ENCODE measurements at regions not wholly inside any gene's neighbourhood (a gene's known extent, or its start where the extent isn't known, plus 50 kb on each side); places are given as distances from the start of the nearest gene placed in this dataset.

DNA sequence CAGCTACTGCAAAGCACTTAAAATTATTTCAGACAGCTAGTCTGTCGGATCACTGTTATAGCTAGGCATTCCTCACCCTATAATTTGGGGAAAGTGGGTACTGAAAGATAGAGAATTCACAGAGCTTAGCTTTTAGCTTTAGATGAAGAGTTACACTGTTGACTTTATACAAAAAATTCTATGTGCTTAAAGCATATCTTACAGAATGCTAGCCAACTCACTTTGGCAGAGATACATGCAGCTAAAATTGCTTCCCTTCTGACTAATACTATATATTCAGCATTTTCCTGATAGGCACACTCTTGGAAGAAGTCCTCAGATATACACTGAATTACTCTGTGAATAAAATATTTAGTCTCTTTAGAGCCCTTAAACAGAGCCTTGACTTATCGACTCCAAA lies 353.5 kb upstream of the STEAP1 start:
- Histone ChIP-seq H3K9me3 (ENCODE audit: control insufficient read depth, insufficient read depth, low read length) (peaks cover 14% of the 10 kb centered on the region), H3K27me3 (ENCODE audit: control insufficient read depth, insufficient read depth, low read length) (no peaks in the 10 kb centered on the region), H4K91ac (ENCODE audit: insufficient read depth, low read depth, low read length) (no peak overlapping the region), H2AFZ (replicated peaks; ENCODE audit: low read length, poor library complexity) (no peak overlapping the region), H3K18ac (ENCODE audit: low read depth, low read length) (no peak overlapping the region), H3K79me1 (ENCODE audit: low read depth in 1 of 2, low read length in 2 of 2) (no peaks in the 10 kb centered on the region), H3K9ac (ENCODE audit: low read depth, low read length) (no peak overlapping the region), H4K20me1 (ENCODE audit: insufficient read depth, low read length) (no peaks in the 10 kb centered on the region), H2BK5ac (ENCODE audit: low read depth, low read length, poor library complexity, severe bottlenecking) (no peak overlapping the region), H4K5ac (ENCODE audit: low read depth, low read length) (no peak overlapping the region), H3K4me2 (ENCODE audit: low read depth, low read length) (no peak overlapping the region), H2BK15ac (ENCODE audit: low read depth, low read length) (no peak overlapping the region), H3K27ac (ENCODE audit: insufficient read depth, low read length) (no peak overlapping the region), H3K4ac (ENCODE audit: low read depth, low read length) (no peak overlapping the region), H3K56ac (ENCODE audit: extremely low read depth, insufficient read depth, low read length) (no peak overlapping the region), H3K4me3 (ENCODE audit: insufficient read depth, low read depth, low read length) (no peak overlapping the region), H3K9me1 (ENCODE audit: insufficient read depth, low read length) (no peaks in the 10 kb centered on the region), H4K8ac (ENCODE audit: low read depth in 2 of 2, low read length in 2 of 2) (no peak overlapping the region), H2AK5ac (ENCODE audit: low read depth, low read length) (no peak overlapping the region), H3K4me1 (ENCODE audit: control insufficient read depth, insufficient read depth, low read length) (no peaks in the 10 kb centered on the region), H3K23ac (ENCODE audit: low read depth, low read length) (no peak overlapping the region), H3K36me3 (ENCODE audit: control insufficient read depth, insufficient read depth, low read length) (no peaks in the 10 kb centered on the region), H2BK120ac (ENCODE audit: low read depth, low read length) (no peak overlapping the region), H2BK20ac (ENCODE audit: low read depth, low read length) (no peak overlapping the region), H3K14ac (replicated peaks; ENCODE audit: low read depth, low read length) (no peak overlapping the region), H2AK9ac (replicated peaks; ENCODE audit: low read depth, low read length, poor library complexity) (no peak overlapping the region)
- WGBS, 2 experiments (ENCODE audit: extremely low coverage in 2 of 2, insufficient read length in 1 of 2) = no CpG with 5 or more reads among the region's 2 CpGs
- POLR2A ChIA-PET (ENCODE audit: unreplicated experiment) = no interaction called here
- dilution Hi-C loops (cut with HindIII; ENCODE audit: low sequenced_read_pairs, unreplicated experiment) = no loop called here
- in situ Hi-C loops (cut with MboI; ENCODE audit: low sequenced_read_pairs) = no loop called here
- DNase-seq (no peak), ATAC-seq (ENCODE audit: low read depth) (no peak)
- no peak for TF ChIP-seq MAZ (IDR thresholded peaks at IDR 0.05; ENCODE audit: borderline replicate concordance, low read depth, low read length)
- TF ChIP-seq USF2 (IDR thresholded peaks at IDR 0.05; ENCODE audit: low read depth, low read length) = no peak
- TF ChIP-seq, protein P1, sequence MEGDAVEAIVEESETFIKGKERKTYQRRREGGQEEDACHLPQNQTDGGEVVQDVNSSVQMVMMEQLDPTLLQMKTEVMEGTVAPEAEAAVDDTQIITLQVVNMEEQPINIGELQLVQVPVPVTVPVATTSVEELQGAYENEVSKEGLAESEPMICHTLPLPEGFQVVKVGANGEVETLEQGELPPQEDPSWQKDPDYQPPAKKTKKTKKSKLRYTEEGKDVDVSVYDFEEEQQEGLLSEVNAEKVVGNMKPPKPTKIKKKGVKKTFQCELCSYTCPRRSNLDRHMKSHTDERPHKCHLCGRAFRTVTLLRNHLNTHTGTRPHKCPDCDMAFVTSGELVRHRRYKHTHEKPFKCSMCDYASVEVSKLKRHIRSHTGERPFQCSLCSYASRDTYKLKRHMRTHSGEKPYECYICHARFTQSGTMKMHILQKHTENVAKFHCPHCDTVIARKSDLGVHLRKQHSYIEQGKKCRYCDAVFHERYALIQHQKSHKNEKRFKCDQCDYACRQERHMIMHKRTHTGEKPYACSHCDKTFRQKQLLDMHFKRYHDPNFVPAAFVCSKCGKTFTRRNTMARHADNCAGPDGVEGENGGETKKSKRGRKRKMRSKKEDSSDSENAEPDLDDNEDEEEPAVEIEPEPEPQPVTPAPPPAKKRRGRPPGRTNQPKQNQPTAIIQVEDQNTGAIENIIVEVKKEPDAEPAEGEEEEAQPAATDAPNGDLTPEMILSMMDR (conservative IDR thresholded peaks at IDR 0.05; ENCODE audit: low read depth, low read length) = no peak
- TF ChIP-seq ELK1 (IDR thresholded peaks at IDR 0.05; ENCODE audit: borderline replicate concordance, low read depth, low read length) = no peak
- no peak for TF ChIP-seq NFE2L2 (IDR thresholded peaks at IDR 0.05; ENCODE audit: low read depth, low read length)
- no peak for TF ChIP-seq FOS (IDR thresholded peaks at IDR 0.05; ENCODE audit: low read depth, low read length)
- TF ChIP-seq MXI1 (IDR thresholded peaks at IDR 0.05; ENCODE audit: borderline replicate concordance, low read depth, low read length) = no peak
- TF ChIP-seq RCOR1 (IDR thresholded peaks at IDR 0.05; ENCODE audit: insufficient replicate concordance, low read length) = no peak
- no peak for TF ChIP-seq BHLHE40 (IDR thresholded peaks at IDR 0.05; ENCODE audit: low read depth, low read length)
- no peak for TF ChIP-seq POLR2A (IDR thresholded peaks at IDR 0.05; ENCODE audit: low read depth, low read length)
- CTCF ChIA-PET = no interaction called here
- no TSS peak for BruUV-seq (replicated peaks)
- intact Hi-C loops (cut with micrococcal nuclease) = no loop called here

Measured in IMR-90 (cell line).